GM12873 (cell line): ENCODE measurements at regions not wholly inside any gene's neighbourhood (a gene's known extent, or its start where the extent isn't known, plus 50 kb on each side); places are given as distances from the start of the nearest gene placed in this dataset.

Experiments used
- CTCF ChIP-seq: IDR thresholded peaks from 2 replicates; pipeline ENCODE4 v1.5.1; 2012; ENCODE audit warnings: low read depth, mild to moderate bottlenecking, moderate library complexity, low read length, control low read depth; ENCODE audit not compliant: insufficient read depth; ENCODE audit errors: missing control alignments

- no peak for TF ChIP-seq CTCF
Observed at GRCh38 chr2:78707776-78708386, 317.6 kb upstream of the REG3G start.

DNA sequence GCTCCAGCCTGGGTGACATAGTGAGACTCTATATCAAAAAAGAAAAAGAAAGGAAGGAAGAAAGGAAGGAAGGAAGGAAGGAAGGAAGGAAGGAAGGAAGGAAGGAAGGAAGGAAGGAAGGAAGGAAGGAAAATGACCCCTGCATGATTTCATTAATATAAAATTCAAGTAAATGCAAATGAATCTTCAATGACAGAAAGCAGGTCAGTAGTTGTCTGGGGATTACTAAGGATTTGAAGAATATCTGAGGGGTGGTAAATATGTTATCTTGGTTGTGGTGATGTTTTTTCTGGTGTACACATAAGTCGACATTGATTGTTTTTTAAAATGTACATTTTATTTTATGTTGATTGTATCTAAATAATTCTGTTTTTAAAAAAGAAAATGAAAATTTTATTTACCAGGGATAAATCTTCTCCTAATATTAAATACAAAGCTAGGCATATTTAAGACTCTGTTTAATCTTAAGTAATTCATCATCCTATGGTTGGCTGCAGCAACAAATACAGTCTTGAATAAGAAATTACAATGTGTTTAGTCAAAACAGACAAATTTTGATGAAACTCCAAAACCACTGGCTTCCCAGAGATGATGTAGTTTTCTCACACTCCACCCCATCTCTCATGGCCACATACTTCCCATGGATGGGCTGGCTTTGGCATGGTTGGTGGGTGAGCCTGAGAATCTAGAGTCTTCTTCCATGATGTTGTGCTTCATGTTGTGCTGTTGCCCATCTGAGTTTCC, 314.7 kb upstream of the REG3G start:
- TF ChIP-seq CTCF: no peak

GRCh38 chr2:78715293-78715692, 310.2 kb upstream of the REG3G start:
- no peak for TF ChIP-seq CTCF

- no peak for TF ChIP-seq CTCF
Observed at GRCh38 chr2:78718024-78718423, 307.5 kb upstream of the REG3G start.

DNA sequence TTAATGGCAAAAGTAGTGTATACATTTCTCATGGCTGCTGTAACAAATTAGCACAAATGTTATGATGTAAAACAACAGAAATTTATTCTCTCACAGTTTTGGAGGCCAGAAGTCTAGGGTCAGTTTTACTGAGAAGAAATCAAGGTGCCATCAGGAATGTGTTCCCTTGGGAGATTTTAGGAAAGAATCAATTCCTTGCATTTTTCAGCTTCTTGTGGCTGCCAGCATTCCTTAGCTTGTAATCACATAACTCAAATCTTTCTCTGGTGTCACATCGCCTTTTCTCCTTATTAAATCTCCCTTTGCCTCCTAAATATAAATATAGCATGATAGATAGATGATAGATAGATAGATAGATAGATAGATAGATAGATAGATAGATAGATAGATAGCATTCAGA, 307.0 kb upstream of the REG3G start:
- no peak for TF ChIP-seq CTCF

- no peak for TF ChIP-seq CTCF
Observed at GRCh38 chr2:78721355-78722033, 304.0 kb upstream of the REG3G start.

DNA sequence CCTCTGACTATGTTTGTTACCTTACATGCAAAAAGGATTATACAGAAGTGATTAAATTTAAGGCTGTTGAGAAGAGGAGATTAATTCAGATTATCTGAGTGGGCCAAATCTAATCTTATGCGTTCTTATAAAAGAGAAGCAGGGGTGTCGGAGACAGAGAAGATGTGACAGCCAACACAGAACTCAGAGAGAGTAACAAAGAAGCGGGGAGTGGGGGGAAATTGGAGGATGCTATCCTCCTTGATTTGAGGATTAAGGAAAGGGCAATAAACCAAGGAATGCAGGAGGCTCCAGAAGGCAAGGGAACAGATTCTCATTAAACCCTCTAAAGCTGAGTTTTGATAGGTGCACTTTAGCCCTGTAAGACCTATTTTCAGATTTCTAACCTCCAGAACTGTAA, 291.3 kb upstream of the REG3G start:
- no peak for TF ChIP-seq CTCF
